Right forelimb (tissue), 1 donor: ENCODE measurements at regions not wholly inside any gene's neighbourhood (a gene's known extent, or its start where the extent isn't known, plus 50 kb on each side); places are given as distances from the start of the nearest gene placed in this dataset.
"Not testable (repeated sequence)": the region's sequence is repeated elsewhere in the genome, so short reads cannot be mapped to it uniquely, and the experiment has no call there.

ENCODE experiments used
- DNase-seq: peaks from one replicate; pipeline ENCODE4 v3.0.0-alpha.2; 2018

- DNase-seq, result no peak
These were observed 384.6 kb downstream of the MLLT3 start for GRCh38 chr9:20237686-20238085.

GRCh38 chr9:20236676-20237075 is 385.6 kb downstream of the MLLT3 start:
- DNase-seq, result no peak

GRCh38 chr9:20235206-20235605 is 387.1 kb downstream of the MLLT3 start:
- DNase-seq, result not testable (repeated sequence)

GRCh38 chr9:20228096-20228495 is 394.2 kb downstream of the MLLT3 start:
- no peak for DNase-seq

GRCh38 chr9:20227166-20227874 is 395.0 kb downstream of the MLLT3 start:
- DNase-seq, result no peak

GRCh38 chr9:20226345-20226744 is 396.0 kb downstream of the MLLT3 start:
- DNase-seq, result no peak

- DNase-seq, result no peak
These were observed 396.5 kb downstream of the MLLT3 start for GRCh38 chr9:20225826-20226225.

- DNase-seq, result no peak
These were observed 397.5 kb downstream of the MLLT3 start for GRCh38 chr9:20224756-20225155.

GRCh38 chr9:20220286-20220685 is 402.0 kb downstream of the MLLT3 start:
- no peak for DNase-seq

GRCh38 chr9:20219437-20219836 is 402.9 kb downstream of the MLLT3 start:
- no peak for DNase-seq

GRCh38 chr9:20217596-20217995 is 404.7 kb downstream of the MLLT3 start:
- no peak for DNase-seq

GRCh38 chr9:20216438-20216837 is 405.9 kb downstream of the MLLT3 start:
- DNase-seq, result no peak

GRCh38 chr9:20215552-20215951 is 406.7 kb downstream of the MLLT3 start:
- DNase-seq, result no peak

- no peak for DNase-seq
These were observed 409.5 kb downstream of the MLLT3 start for GRCh38 chr9:20212806-20213205.

- no peak for DNase-seq
These were observed 412.6 kb downstream of the MLLT3 start for GRCh38 chr9:20209391-20210340.

- DNase-seq, result no peak
These were observed 413.3 kb downstream of the MLLT3 start for GRCh38 chr9:20208961-20209371.

- DNase-seq, result no peak
These were observed 414.1 kb downstream of the MLLT3 start for GRCh38 chr9:20208226-20208625.

GRCh38 chr9:20207176-20207575 is 415.1 kb downstream of the MLLT3 start:
- DNase-seq, result no peak

- no peak for DNase-seq
These were observed 416.5 kb downstream of the MLLT3 start for GRCh38 chr9:20205821-20206220.

- DNase-seq, result no peak
These were observed 412.2 kb upstream of the SLC24A2 start for GRCh38 chr9:20200991-20201431.

- DNase-seq, result no peak
These were observed 411.7 kb upstream of the SLC24A2 start for GRCh38 chr9:20200581-20200980.

GRCh38 chr9:20199111-20199510 is 410.3 kb upstream of the SLC24A2 start:
- DNase-seq, result no peak

- peak; percentile 49 for DNase-seq
These were observed 409.3 kb upstream of the SLC24A2 start for GRCh38 chr9:20197976-20198685.
